ENCODE measurements at regions not wholly inside any gene's neighbourhood (a gene's known extent, or its start where the extent isn't known, plus 50 kb on each side); places are given as distances from the start of the nearest gene placed in this dataset.
A peak's percentile ranks its signal among the peaks of the same experiment; 100 is the strongest.

- Histone ChIP-seq H3K9me3 (no peaks in the 10 kb centered on the region), H3K4me1 (peaks cover 7 to 24% of the 10 kb centered on the region in 2 donors), H3K4me3 (no peak overlapping the region), H3K36me3 (no peaks in the 10 kb centered on the region), H3K27me3 (no peaks in the 10 kb centered on the region), H3K27ac (peak overlapping the region; percentile 56 to 62)
- DNase-seq (ENCODE audit: low spot score in 2 of 2): no peak
- intact Hi-C loops (cut with DNase I; ENCODE audit: low total_unique reads): no loop called here
- no peak for TF ChIP-seq CTCF (IDR thresholded peaks at IDR 0.05)
- no peak for TF ChIP-seq POLR2A (IDR thresholded peaks at IDR 0.05)
- TF ChIP-seq POLR2AphosphoS5 (IDR thresholded peaks at IDR 0.05): no peak
These were observed 213.0 kb upstream of the KRR1 start for GRCh38 chr12:75724307-75724927.

DNA sequence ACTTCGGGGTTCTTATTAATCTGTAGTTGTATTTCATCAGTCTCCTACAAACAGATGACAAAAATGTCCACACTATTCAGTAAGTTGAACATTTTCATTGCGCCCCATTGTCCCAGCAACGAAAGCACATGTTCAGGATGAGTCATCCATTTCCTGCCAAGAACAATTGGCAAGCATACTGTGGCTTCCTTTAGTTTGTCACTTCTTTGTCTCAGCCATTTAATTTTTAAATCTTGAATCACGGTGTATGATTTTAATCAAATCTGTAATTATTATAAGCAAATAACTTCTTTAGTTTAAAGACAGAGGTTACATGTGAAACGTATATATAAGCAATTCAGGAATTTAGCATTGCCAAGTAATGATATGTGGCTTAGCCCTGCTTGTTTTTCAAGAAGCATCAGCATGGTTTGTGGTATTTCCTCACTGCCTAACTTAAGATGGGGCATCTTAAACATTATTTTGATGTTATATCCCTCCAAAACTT, 211.3 kb upstream of the KRR1 start:
- no peaks in the 10 kb centered on the region for H3K36me3 ChIP-seq
- TF ChIP-seq CTCF (IDR thresholded peaks at IDR 0.05) (no peak), POLR2AphosphoS5 (IDR thresholded peaks at IDR 0.05) (peak in 2 of 3 donors; percentile 69 to 73)
- DNase-seq (ENCODE audit: low spot score in 2 of 2): peak in 1 of 2 donors; percentile 77
- peaks cover 7 to 24% of the 10 kb centered on the region in 2 donors for H3K4me1 ChIP-seq
- no peak overlapping the region for H3K4me3 ChIP-seq
- intact Hi-C loops (cut with DNase I; ENCODE audit: low total_unique reads): no loop called here
- no peaks in the 10 kb centered on the region for H3K27me3 ChIP-seq
- H3K9me3 ChIP-seq: no peaks in the 10 kb centered on the region
- peak overlapping the region; percentile 69 to 85 for H3K27ac ChIP-seq

- peaks cover 7 to 24% of the 10 kb centered on the region in 2 donors for H3K4me1 ChIP-seq
- peak overlapping the region; percentile 69 to 85 for H3K27ac ChIP-seq
- intact Hi-C loops (cut with DNase I; ENCODE audit: low total_unique reads): no loop called here
These were observed 210.4 kb upstream of the KRR1 start for GRCh38 chr12:75721796-75722195.

DNA sequence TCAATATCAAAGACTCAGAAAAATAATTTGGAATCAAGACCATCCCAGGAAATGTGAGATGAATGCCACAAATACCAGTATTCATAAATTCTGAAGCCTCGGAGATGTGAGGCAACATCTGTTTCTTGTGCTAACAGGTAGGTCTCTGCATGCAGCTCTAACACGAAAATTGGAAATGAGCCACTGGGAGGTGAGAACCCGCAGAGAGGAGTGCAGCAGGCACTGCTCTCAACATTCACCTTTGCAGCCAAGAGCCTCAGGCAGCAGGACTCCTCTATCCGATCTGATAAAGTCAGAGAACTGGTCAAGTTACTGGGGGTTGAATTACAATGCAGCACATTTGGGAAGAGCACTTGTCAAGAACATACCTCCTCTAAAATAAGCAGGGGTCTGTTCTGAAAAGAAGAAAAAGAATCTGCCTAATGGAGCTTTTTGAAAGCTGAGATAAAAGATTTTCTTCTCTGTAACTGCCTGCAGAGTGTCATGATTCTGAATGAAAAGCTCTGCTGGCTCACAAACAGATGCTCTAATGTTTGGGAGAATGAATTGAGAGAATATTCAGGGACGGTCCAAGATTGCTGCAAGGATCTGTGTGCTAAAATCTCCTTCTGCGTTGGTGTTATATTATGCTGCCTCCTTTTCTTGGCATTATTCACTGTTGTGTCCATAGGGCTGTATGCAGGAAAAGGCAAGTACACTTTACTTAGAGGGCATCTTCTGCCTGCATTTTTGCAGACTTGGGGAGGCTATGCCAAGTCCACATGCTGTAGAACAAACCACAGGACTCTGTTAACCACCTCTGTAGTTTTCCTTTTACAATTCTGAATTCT, 209.6 kb upstream of the KRR1 start:
- Histone ChIP-seq H3K27me3 (no peaks in the 10 kb centered on the region), H3K4me3 (no peak overlapping the region), H3K36me3 (no peaks in the 10 kb centered on the region), H3K4me1 (peaks cover 7 to 24% of the 10 kb centered on the region in 2 donors), H3K27ac (peak overlapping the region; percentile 69 to 85), H3K9me3 (no peaks in the 10 kb centered on the region)
- DNase-seq (ENCODE audit: low spot score in 2 of 2): peak; percentile 61 to 71
- TF ChIP-seq POLR2AphosphoS5 (IDR thresholded peaks at IDR 0.05) (peak in 1 of 3 donors; percentile 15), CTCF (IDR thresholded peaks at IDR 0.05) (no peak)
- intact Hi-C loops (cut with DNase I; ENCODE audit: low total_unique reads): no loop called here

More at GRCh38 chr12:75721796-75722195, 210.4 kb upstream of the KRR1 start:
- TF ChIP-seq POLR2A (IDR thresholded peaks at IDR 0.05): no peak
- no peak for TF ChIP-seq POLR2AphosphoS5 (IDR thresholded peaks at IDR 0.05)
- no peak for TF ChIP-seq CTCF (IDR thresholded peaks at IDR 0.05)
- Histone ChIP-seq H3K9me3 (no peaks in the 10 kb centered on the region), H3K27me3 (no peaks in the 10 kb centered on the region), H3K36me3 (no peaks in the 10 kb centered on the region), H3K4me3 (no peak overlapping the region)
- no peak for DNase-seq (ENCODE audit: low spot score in 2 of 2)

DNA sequence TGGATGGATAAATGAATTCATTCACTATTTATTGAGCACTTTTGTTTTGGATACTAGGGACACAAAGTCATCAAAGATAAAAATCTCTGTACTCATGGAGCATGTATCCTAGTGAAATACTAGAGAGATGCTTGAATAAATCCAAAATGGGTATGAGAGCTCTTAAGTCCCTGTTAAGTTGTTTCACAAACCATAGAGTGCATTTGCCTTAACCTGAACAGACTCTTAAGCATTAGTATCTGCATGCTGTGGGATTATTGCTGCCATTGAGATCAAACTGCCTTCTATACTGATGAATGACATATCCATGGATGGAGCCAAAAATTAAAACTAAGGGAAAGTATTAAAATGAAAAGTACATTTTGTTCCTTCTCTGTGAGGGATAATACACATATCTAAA, 206.5 kb upstream of the KRR1 start:
- H3K9me3 ChIP-seq: no peaks in the 10 kb centered on the region
- intact Hi-C loops (cut with DNase I; ENCODE audit: low total_unique reads): no loop called here
- H3K27ac ChIP-seq: no peak overlapping the region
- no peak for DNase-seq (ENCODE audit: low spot score in 2 of 2)
- no peaks in the 10 kb centered on the region for H3K27me3 ChIP-seq
- no peaks in the 10 kb centered on the region for H3K36me3 ChIP-seq
- TF ChIP-seq POLR2AphosphoS5 (IDR thresholded peaks at IDR 0.05): no peak
- TF ChIP-seq POLR2A (IDR thresholded peaks at IDR 0.05): no peak
- no peak for TF ChIP-seq CTCF (IDR thresholded peaks at IDR 0.05)
- H3K4me3 ChIP-seq: no peak overlapping the region
- peaks cover 5 to 21% of the 10 kb centered on the region in 2 donors for H3K4me1 ChIP-seq

Measured in breast epithelium (tissue), 4 donors.